SK-N-MC (cell line): ENCODE measurements at regions not wholly inside any gene's neighbourhood (a gene's known extent, or its start where the extent isn't known, plus 50 kb on each side); places are given as distances from the start of the nearest gene placed in this dataset.

Source experiments
- EZH2 ChIP-seq: fragments of 200-600 bp; sonication (generic); IDR thresholded peaks from one replicate; pipeline ENCODE4 v1.6.1; 2017; ENCODE audit warnings: antibody characterized with exemption
- POLR2AphosphoS5 ChIP-seq: IDR thresholded peaks from 2 replicates; pipeline ENCODE4 v1.6.1; 2012; ENCODE audit warnings: mild to moderate bottlenecking, low read depth, low read length, borderline replicate concordance

- TF ChIP-seq EZH2 (no peak), POLR2AphosphoS5 (no peak)
These were observed 795.6 kb upstream of the ANO3 start for GRCh38 chr11:25536289-25536688.
